ENCODE measurements at regions not wholly inside any gene's neighbourhood (a gene's known extent, or its start where the extent isn't known, plus 50 kb on each side); places are given as distances from the start of the nearest gene placed in this dataset.

DNA sequence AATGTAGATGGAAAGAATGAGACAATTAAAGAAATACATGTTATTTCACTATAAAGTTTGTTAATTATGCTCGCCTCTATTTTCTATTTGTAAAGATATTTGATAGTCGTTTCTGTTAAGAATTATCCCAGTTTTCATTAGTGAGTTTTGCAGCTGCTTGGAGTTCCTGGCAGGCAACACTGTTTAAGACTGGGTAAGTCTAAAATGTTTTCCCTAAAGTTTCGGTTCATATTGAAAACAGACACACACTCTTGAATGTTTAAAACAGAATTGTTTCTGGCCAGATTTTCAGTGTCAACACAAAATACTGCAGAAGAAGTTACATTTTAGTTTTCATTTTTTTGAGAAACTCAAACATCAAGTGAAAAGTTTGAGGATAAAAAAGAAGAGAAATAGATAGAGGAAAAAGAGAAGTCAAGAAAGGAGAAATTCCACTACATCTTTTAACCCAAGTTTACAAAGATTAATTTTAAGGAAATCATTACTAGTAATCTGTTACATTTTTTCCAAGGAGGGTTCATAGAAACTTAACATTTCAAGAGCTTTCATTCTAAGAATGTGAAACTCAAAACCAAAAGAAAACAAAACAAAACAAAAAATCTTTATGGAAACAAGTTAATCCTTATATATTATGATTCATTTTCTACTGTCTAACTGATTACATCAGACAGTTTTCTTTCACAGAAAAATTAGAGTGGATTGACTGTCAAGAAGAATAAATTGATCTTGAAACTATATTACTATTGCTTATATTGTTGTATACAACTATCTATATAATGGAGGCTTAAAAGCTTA, 305.5 kb downstream of the FAT4 start:
- TF ChIP-seq, protein P1, sequence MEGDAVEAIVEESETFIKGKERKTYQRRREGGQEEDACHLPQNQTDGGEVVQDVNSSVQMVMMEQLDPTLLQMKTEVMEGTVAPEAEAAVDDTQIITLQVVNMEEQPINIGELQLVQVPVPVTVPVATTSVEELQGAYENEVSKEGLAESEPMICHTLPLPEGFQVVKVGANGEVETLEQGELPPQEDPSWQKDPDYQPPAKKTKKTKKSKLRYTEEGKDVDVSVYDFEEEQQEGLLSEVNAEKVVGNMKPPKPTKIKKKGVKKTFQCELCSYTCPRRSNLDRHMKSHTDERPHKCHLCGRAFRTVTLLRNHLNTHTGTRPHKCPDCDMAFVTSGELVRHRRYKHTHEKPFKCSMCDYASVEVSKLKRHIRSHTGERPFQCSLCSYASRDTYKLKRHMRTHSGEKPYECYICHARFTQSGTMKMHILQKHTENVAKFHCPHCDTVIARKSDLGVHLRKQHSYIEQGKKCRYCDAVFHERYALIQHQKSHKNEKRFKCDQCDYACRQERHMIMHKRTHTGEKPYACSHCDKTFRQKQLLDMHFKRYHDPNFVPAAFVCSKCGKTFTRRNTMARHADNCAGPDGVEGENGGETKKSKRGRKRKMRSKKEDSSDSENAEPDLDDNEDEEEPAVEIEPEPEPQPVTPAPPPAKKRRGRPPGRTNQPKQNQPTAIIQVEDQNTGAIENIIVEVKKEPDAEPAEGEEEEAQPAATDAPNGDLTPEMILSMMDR (IDR thresholded peaks at IDR 0.05) = no peak
- no peak for TF ChIP-seq ZFX (IDR thresholded peaks at IDR 0.05; ENCODE audit: borderline replicate concordance)

Data from 22Rv1 (cell line).